Neural progenitor cell (in vitro differentiated cells): ENCODE measurements at regions not wholly inside any gene's neighbourhood (a gene's known extent, or its start where the extent isn't known, plus 50 kb on each side); places are given as distances from the start of the nearest gene placed in this dataset.
"Not testable (repeated sequence)": the region's sequence is repeated elsewhere in the genome, so short reads cannot be mapped to it uniquely, and the experiment has no call there.

Source experiments
- DNase-seq: peaks from one replicate; pipeline ENCODE4 v3.0.0-alpha.2; 2016; ENCODE audit warnings: low spot score
- H2AFZ ChIP-seq: fragments of 200-600 bp; sonication (generic); replicated peaks from 2 replicates; pipeline ENCODE4 v1.6.1; 2016; ENCODE audit warnings: antibody characterized with exemption
- H3F3A ChIP-seq: fragments of 200-600 bp; sonication (generic); 2 replicates; pipeline ENCODE4 v1.6.1; 2016; ENCODE audit warnings: antibody characterized with exemption, low read depth
- H3K27ac ChIP-seq: fragments of 200-600 bp; sonication (generic); 2 replicates; pipeline ENCODE4 v1.5.1; 2016; ENCODE audit warnings: mild to moderate bottlenecking
- H3K27me3 ChIP-seq: fragments of 200-600 bp; sonication (generic); 2 replicates; pipeline ENCODE4 v1.6.1; 2016; ENCODE audit warnings: mild to moderate bottlenecking, moderate library complexity
- H3K36me3 ChIP-seq: fragments of 200-600 bp; sonication (generic); 2 replicates; pipeline ENCODE4 v1.5.1; 2016
- H3K4me1 ChIP-seq: fragments of 200-600 bp; sonication (generic); 2 replicates; pipeline ENCODE4 v1.6.1; 2016; ENCODE audit warnings: mixed run types
- H3K4me2 ChIP-seq: fragments of 200-600 bp; sonication (generic); 2 replicates; pipeline ENCODE4 v1.6.1; 2016
- H3K4me3 ChIP-seq: fragments of 200-600 bp; sonication (generic); 2 replicates; pipeline ENCODE4 v1.5.1; 2016
- H3K79me2 ChIP-seq: fragments of 200-600 bp; sonication (generic); 2 replicates; pipeline ENCODE4 v1.6.1; 2016; ENCODE audit warnings: low read depth
- H3K9ac ChIP-seq: fragments of 200-600 bp; sonication (generic); 2 replicates; pipeline ENCODE4 v1.6.1; 2016
- H3K9me3 ChIP-seq: fragments of 200-600 bp; sonication (generic); 2 replicates; pipeline ENCODE4 v1.5.1; 2016; ENCODE audit warnings: low read depth
- H4K20me1 ChIP-seq: fragments of 200-600 bp; sonication (generic); 2 replicates; pipeline ENCODE4 v1.6.1; 2016; ENCODE audit warnings: low read depth
- H3K27ac Mint-ChIP-seq: 3 replicates; pipeline ENCODE4 v1.8.0; 2021; ENCODE audit warnings: mixed read lengths
- H3K27me3 Mint-ChIP-seq: 2 replicates; pipeline ENCODE4 v1.8.0; 2022; ENCODE audit warnings: low read depth, mild to moderate bottlenecking, inconsistent platforms, moderate library complexity, mixed read lengths; ENCODE audit not compliant: insufficient read depth
- H3K36me3 Mint-ChIP-seq: 3 replicates; pipeline ENCODE4 v1.8.0; 2021; ENCODE audit warnings: mixed read lengths
- H3K4me1 Mint-ChIP-seq: 3 replicates; pipeline ENCODE4 v1.8.0; 2021; ENCODE audit warnings: mixed read lengths
- H3K4me3 Mint-ChIP-seq: 3 replicates; pipeline ENCODE4 v1.8.0; 2021; ENCODE audit warnings: mild to moderate bottlenecking, moderate library complexity, mixed read lengths
- H3K9me3 Mint-ChIP-seq: 3 replicates; pipeline ENCODE4 v1.8.0; 2020; ENCODE audit warnings: mixed read lengths
- CTCF ChIP-seq: fragments of 200-600 bp; sonication (generic); IDR thresholded peaks from 2 replicates; pipeline ENCODE4 v1.5.1; 2017; ENCODE audit warnings: antibody characterized with exemption, mild to moderate bottlenecking
- EZH2 ChIP-seq: fragments of 200-600 bp; sonication (generic); IDR thresholded peaks from 2 replicates; pipeline ENCODE4 v1.6.1; 2017; ENCODE audit warnings: antibody characterized with exemption, mild to moderate bottlenecking, moderate library complexity
- EZH2phosphoT487 ChIP-seq: fragments of 200-600 bp; sonication (generic); IDR thresholded peaks from 2 replicates; pipeline ENCODE4 v1.6.1; 2017; ENCODE audit warnings: antibody characterized with exemption

GRCh38 chrX:65586491-65586890 is 51.9 kb upstream of the LAS1L start:
- TF ChIP-seq CTCF (no peak), EZH2 (no peak), EZH2phosphoT487 (no peak)
- no peak for DNase-seq
- H3K27ac ChIP-seq: no peak overlapping the region
- no peaks in the 10 kb centered on the region for H3F3A ChIP-seq
- no peak overlapping the region for H3K4me3 ChIP-seq
- Mint-ChIP-seq H3K36me3 (no peaks in the 10 kb centered on the region), H3K4me3 (no peak overlapping the region), H3K9me3 (peaks cover 2% of the 10 kb centered on the region), H3K27me3 (no peaks in the 10 kb centered on the region), H3K4me1 (peaks cover 4% of the 10 kb centered on the region), H3K27ac (no peak overlapping the region)
- H2AFZ ChIP-seq: no peak overlapping the region
- no peaks in the 10 kb centered on the region for H3K4me1 ChIP-seq
- no peaks in the 10 kb centered on the region for H3K36me3 ChIP-seq
- H3K9me3 ChIP-seq: no peaks in the 10 kb centered on the region
- no peaks in the 10 kb centered on the region for H3K79me2 ChIP-seq
- H3K9ac ChIP-seq: no peak overlapping the region
- no peaks in the 10 kb centered on the region for H3K27me3 ChIP-seq
- no peak overlapping the region for H3K4me2 ChIP-seq
- H4K20me1 ChIP-seq: no peaks in the 10 kb centered on the region

- not testable (repeated sequence) for H3K9me3 Mint-ChIP-seq, H3K27me3 Mint-ChIP-seq, H3F3A ChIP-seq, H3K27ac ChIP-seq, H3K36me3 Mint-ChIP-seq, H3K27ac Mint-ChIP-seq, H3K9me3 ChIP-seq, H3K4me2 ChIP-seq, H3K27me3 ChIP-seq, DNase-seq, H3K4me3 Mint-ChIP-seq, H3K36me3 ChIP-seq, H3K4me1 Mint-ChIP-seq, H4K20me1 ChIP-seq, H2AFZ ChIP-seq, H3K4me3 ChIP-seq, H3K79me2 ChIP-seq, H3K4me1 ChIP-seq, H3K9ac ChIP-seq
Measured at GRCh38 chrX:65585226-65585625, 50.6 kb upstream of the LAS1L start.
